Activated CD8-positive, alpha-beta T cell treated with anti-CD3 and anti-CD28 coated beads for 36 hours (primary cell): ENCODE measurements at regions not wholly inside any gene's neighbourhood (a gene's known extent, or its start where the extent isn't known, plus 50 kb on each side); places are given as distances from the start of the nearest gene placed in this dataset.

Experiments used
- ATAC-seq: fragments of 200-7000 bp; cut with Tn5 transposase; one replicate; pipeline ENCODE4 v1.10.0; 2021; ENCODE audit warnings: mild to moderate bottlenecking, moderate library complexity
- CTCF ChIA-PET: fragments of 350-600 bp; sonication (Branson Sonifier 250); formaldehyde crosslinking; loops from one replicate; lab custom pipeline; 2021; ENCODE audit warnings: antibody characterized with exemption; lab: Charles Lee
- POLR2A ChIA-PET: fragments of 350-600 bp; sonication (Branson Sonifier 250); formaldehyde crosslinking; loops from one replicate; lab custom pipeline; 2021; ENCODE audit warnings: antibody characterized with exemption; lab: Charles Lee
- DNase-seq: peaks from one replicate; pipeline ENCODE4 v3.0.0-alpha.2; 2020
- H3K27ac Mint-ChIP-seq: one replicate; pipeline ENCODE4 v1.8.0; 2021; ENCODE audit warnings: mild to moderate bottlenecking, mixed read lengths
- H3K27me3 Mint-ChIP-seq: one replicate; pipeline ENCODE4 v1.8.0; 2021; ENCODE audit warnings: mixed read lengths
- H3K36me3 Mint-ChIP-seq: one replicate; pipeline ENCODE4 v1.8.0; 2021; ENCODE audit warnings: low read depth, mixed read lengths
- H3K4me1 Mint-ChIP-seq: one replicate; pipeline ENCODE4 v1.8.0; 2021; ENCODE audit warnings: low read depth, mixed read lengths
- H3K4me3 Mint-ChIP-seq: one replicate; pipeline ENCODE4 v1.8.0; 2021; ENCODE audit warnings: mild to moderate bottlenecking, moderate library complexity, mixed read lengths
- H3K9me3 Mint-ChIP-seq: one replicate; pipeline ENCODE4 v1.8.0; 2021; ENCODE audit warnings: mixed read lengths
- CTCF ChIP-seq: fragments of 200-600 bp; IDR thresholded peaks from one replicate; pipeline ENCODE4 v1.8.0; 2022; ENCODE audit warnings: antibody characterized with exemption, mild to moderate bottlenecking
- intact Hi-C: fragments of 100-400 bp; cut with micrococcal nuclease; formaldehyde crosslinking; loops from one replicate; pipeline ENCODE4 v1.10.0; 2022

GRCh38 chr12:65595016-65595560 lies 229.2 kb upstream of the HMGA2 start:
- POLR2A ChIA-PET: no interaction called here
- DNase-seq (no peak), ATAC-seq (no peak)
- no peak overlapping the region for H3K27ac Mint-ChIP-seq
- no peaks in the 10 kb centered on the region for H3K4me1 Mint-ChIP-seq
- CTCF ChIA-PET: interaction anchor here (1.4 kb wide), 1 partner anchor 7 kb away, joined by 3 read pairs; no protein-coding TSS in a partner anchor
- H3K4me3 Mint-ChIP-seq: no peak overlapping the region
- no peak for TF ChIP-seq CTCF
- no peaks in the 10 kb centered on the region for H3K36me3 Mint-ChIP-seq
- H3K27me3 Mint-ChIP-seq: peaks cover 13% of the 10 kb centered on the region
- H3K9me3 Mint-ChIP-seq: no peaks in the 10 kb centered on the region
- intact Hi-C loops: no loop called here

GRCh38 chr12:65596514-65597091 lies 227.7 kb upstream of the HMGA2 start:
- Mint-ChIP-seq H3K4me3 (no peak overlapping the region), H3K27me3 (peaks cover 22% of the 10 kb centered on the region), H3K36me3 (no peaks in the 10 kb centered on the region), H3K9me3 (no peaks in the 10 kb centered on the region), H3K27ac (no peak overlapping the region), H3K4me1 (no peaks in the 10 kb centered on the region)
- ATAC-seq (no peak), DNase-seq (no peak)
- no peak for TF ChIP-seq CTCF
- intact Hi-C loops: no loop called here
- POLR2A ChIA-PET: no interaction called here
- CTCF ChIA-PET: no interaction called here

- no peak for TF ChIP-seq CTCF
- ChIA-PET POLR2A (no interaction called here), CTCF (no interaction called here)
- Mint-ChIP-seq H3K4me3 (no peak overlapping the region), H3K36me3 (no peaks in the 10 kb centered on the region), H3K27ac (no peak overlapping the region), H3K4me1 (no peaks in the 10 kb centered on the region), H3K27me3 (peaks cover 23% of the 10 kb centered on the region), H3K9me3 (no peaks in the 10 kb centered on the region)
- no peak for DNase-seq
- intact Hi-C loops: no loop called here
- no peak for ATAC-seq
Observed at GRCh38 chr12:65597527-65597926, 226.8 kb upstream of the HMGA2 start.

GRCh38 chr12:65598688-65599087 lies 225.6 kb upstream of the HMGA2 start:
- Mint-ChIP-seq H3K9me3 (no peaks in the 10 kb centered on the region), H3K4me3 (no peak overlapping the region), H3K27ac (no peak overlapping the region), H3K36me3 (no peaks in the 10 kb centered on the region), H3K4me1 (no peaks in the 10 kb centered on the region), H3K27me3 (peaks cover 23% of the 10 kb centered on the region)
- no peak for ATAC-seq
- ChIA-PET CTCF (interaction anchor here (0.9 kb wide), 1 partner anchor 10 kb away, joined by 3 read pairs; no protein-coding TSS in a partner anchor), POLR2A (no interaction called here)
- no peak for DNase-seq
- intact Hi-C loops: no loop called here
- no peak for TF ChIP-seq CTCF

GRCh38 chr12:65602253-65602609 lies 222.1 kb upstream of the HMGA2 start:
- no peak for ATAC-seq
- no peaks in the 10 kb centered on the region for H3K9me3 Mint-ChIP-seq
- H3K4me1 Mint-ChIP-seq: no peaks in the 10 kb centered on the region
- intact Hi-C loops: no loop called here
- H3K27me3 Mint-ChIP-seq: peaks cover 21% of the 10 kb centered on the region
- TF ChIP-seq CTCF: no peak
- CTCF ChIA-PET: interaction anchor here (0.7 to 1.6 kb wide), 15 partner anchors 8 to 486 kb away, joined by 3 to 10 read pairs (median 3); no protein-coding TSS in a partner anchor
- H3K4me3 Mint-ChIP-seq: no peak overlapping the region
- no peak for DNase-seq
- no peak overlapping the region for H3K27ac Mint-ChIP-seq
- H3K36me3 Mint-ChIP-seq: no peaks in the 10 kb centered on the region
- POLR2A ChIA-PET: no interaction called here
